Gastrocnemius medialis (tissue), 4 donors: ENCODE measurements at regions not wholly inside any gene's neighbourhood (a gene's known extent, or its start where the extent isn't known, plus 50 kb on each side); places are given as distances from the start of the nearest gene placed in this dataset.

Experiments used
- POLR2A ChIP-seq, 2 donors: fragments of 450-650 bp; IDR thresholded peaks; one replicate each; pipeline ENCODE4 v1.6.1; 2017; ENCODE audit warnings: antibody characterized with exemption in 2 of 2, mild to moderate bottlenecking in 2 of 2, moderate library complexity in 2 of 2
- TF ChIP-seq, protein P1 (sequence below), 5 experiments: fragments of 450-650 bp in 3 of 5; fragments of 200-600 bp in 2 of 5; sonication (generic) in 2 of 5; IDR thresholded peaks in 4 of 5; conservative IDR thresholded peaks in 1 of 5; 1 replicate in 4 of 5; 2 replicates in 1 of 5; pipeline ENCODE4 v1.5.1; 2016 to 2019; ENCODE audit warnings: antibody characterized with exemption in 5 of 5, mild to moderate bottlenecking in 3 of 5, moderate library complexity in 3 of 5

GRCh38 chr12:102722147-102722546 is 194.9 kb downstream of the PAH start:
- TF ChIP-seq, protein P1, sequence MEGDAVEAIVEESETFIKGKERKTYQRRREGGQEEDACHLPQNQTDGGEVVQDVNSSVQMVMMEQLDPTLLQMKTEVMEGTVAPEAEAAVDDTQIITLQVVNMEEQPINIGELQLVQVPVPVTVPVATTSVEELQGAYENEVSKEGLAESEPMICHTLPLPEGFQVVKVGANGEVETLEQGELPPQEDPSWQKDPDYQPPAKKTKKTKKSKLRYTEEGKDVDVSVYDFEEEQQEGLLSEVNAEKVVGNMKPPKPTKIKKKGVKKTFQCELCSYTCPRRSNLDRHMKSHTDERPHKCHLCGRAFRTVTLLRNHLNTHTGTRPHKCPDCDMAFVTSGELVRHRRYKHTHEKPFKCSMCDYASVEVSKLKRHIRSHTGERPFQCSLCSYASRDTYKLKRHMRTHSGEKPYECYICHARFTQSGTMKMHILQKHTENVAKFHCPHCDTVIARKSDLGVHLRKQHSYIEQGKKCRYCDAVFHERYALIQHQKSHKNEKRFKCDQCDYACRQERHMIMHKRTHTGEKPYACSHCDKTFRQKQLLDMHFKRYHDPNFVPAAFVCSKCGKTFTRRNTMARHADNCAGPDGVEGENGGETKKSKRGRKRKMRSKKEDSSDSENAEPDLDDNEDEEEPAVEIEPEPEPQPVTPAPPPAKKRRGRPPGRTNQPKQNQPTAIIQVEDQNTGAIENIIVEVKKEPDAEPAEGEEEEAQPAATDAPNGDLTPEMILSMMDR (IDR thresholded peaks at IDR 0.05 in 4 of 5, conservative IDR thresholded peaks at IDR 0.05 in 1 of 5): no peak
- no peak for TF ChIP-seq POLR2A (IDR thresholded peaks at IDR 0.05)
